CD4-positive, alpha-beta memory T cell (primary cell): ENCODE measurements at regions not wholly inside any gene's neighbourhood (a gene's known extent, or its start where the extent isn't known, plus 50 kb on each side); places are given as distances from the start of the nearest gene placed in this dataset.

Experiments
- CTCF ChIA-PET: fragments of 350-600 bp; sonication (Branson Sonifier 250); formaldehyde crosslinking; loops from one replicate; lab custom pipeline; 2021; ENCODE audit warnings: inconsistent platforms; ENCODE audit not compliant: partially characterized antibody; lab: Charles Lee
- POLR2A ChIA-PET: fragments of 350-600 bp; sonication (Branson Sonifier 250); formaldehyde crosslinking; loops from one replicate; lab custom pipeline; 2021; ENCODE audit not compliant: partially characterized antibody; lab: Charles Lee
- DNase-seq, 5 donors: peaks; one replicate each; pipeline versions ENCODE4 v3.0.0 to v3.0.0-alpha.2; 2020 to 2022; ENCODE audit warnings: mixed read lengths in 1 of 5
- H3K27ac ChIP-seq: one replicate; pipeline ENCODE4 v1.7.0; 2013; ENCODE audit warnings: low read depth, low read length
- H3K27me3 ChIP-seq: 2 replicates; pipeline ENCODE4 v1.7.0; 2013; ENCODE audit warnings: mild to moderate bottlenecking, low read length, moderate library complexity; ENCODE audit not compliant: insufficient read depth
- H3K36me3 ChIP-seq: 2 replicates; pipeline ENCODE4 v1.7.0; 2013; ENCODE audit warnings: mild to moderate bottlenecking, low read length, moderate library complexity; ENCODE audit not compliant: insufficient read depth
- H3K4me1 ChIP-seq: 2 replicates; pipeline ENCODE4 v1.7.0; 2013; ENCODE audit warnings: mild to moderate bottlenecking, low read length, moderate library complexity; ENCODE audit not compliant: insufficient read depth
- H3K4me3 ChIP-seq, 2 donors: one replicate each; pipeline ENCODE4 v1.7.0; 2013; ENCODE audit warnings: low read length in 2 of 2, mild to moderate bottlenecking in 1 of 2
- H3K9me3 ChIP-seq, 2 donors: one replicate each; pipeline ENCODE4 v1.7.0; 2013; ENCODE audit warnings: low read length in 2 of 2, control low read depth in 1 of 2; ENCODE audit not compliant: control insufficient read depth in 1 of 2
- H3K27ac Mint-ChIP-seq, 7 donors: one replicate each; pipeline ENCODE4 v1.8.0; 2020 to 2021; ENCODE audit warnings: mixed read lengths in 7 of 7, mild to moderate bottlenecking in 6 of 7, inconsistent platforms in 3 of 7, moderate library complexity in 3 of 7
- H3K27me3 Mint-ChIP-seq, 2 donors: one replicate each; pipeline ENCODE4 v1.8.0; 2020 to 2021; ENCODE audit warnings: mixed read lengths in 2 of 2
- H3K36me3 Mint-ChIP-seq, 2 donors: one replicate each; pipeline ENCODE4 v1.8.0; 2020 to 2021; ENCODE audit warnings: mixed read lengths in 2 of 2, inconsistent platforms in 1 of 2, mild to moderate bottlenecking in 1 of 2
- H3K4me1 Mint-ChIP-seq, 4 donors: one replicate each; pipeline ENCODE4 v1.8.0; 2020 to 2021; ENCODE audit warnings: mixed read lengths in 4 of 4, mild to moderate bottlenecking in 1 of 4
- H3K4me3 Mint-ChIP-seq, 8 donors: one replicate each; pipeline ENCODE4 v1.8.0; 2020 to 2021; ENCODE audit warnings: mixed read lengths in 8 of 8, mild to moderate bottlenecking in 7 of 8, moderate library complexity in 6 of 8, inconsistent platforms in 3 of 8
- H3K9me3 Mint-ChIP-seq, 8 donors: one replicate each; pipeline ENCODE4 v1.8.0; 2020 to 2021; ENCODE audit warnings: mixed read lengths in 8 of 8, mild to moderate bottlenecking in 5 of 8, inconsistent platforms in 3 of 8, moderate library complexity in 1 of 8
- intact Hi-C: fragments of 100-400 bp; cut with micrococcal nuclease; formaldehyde crosslinking; loops from one replicate; pipeline ENCODE4 v1.15.1; 2023

DNA sequence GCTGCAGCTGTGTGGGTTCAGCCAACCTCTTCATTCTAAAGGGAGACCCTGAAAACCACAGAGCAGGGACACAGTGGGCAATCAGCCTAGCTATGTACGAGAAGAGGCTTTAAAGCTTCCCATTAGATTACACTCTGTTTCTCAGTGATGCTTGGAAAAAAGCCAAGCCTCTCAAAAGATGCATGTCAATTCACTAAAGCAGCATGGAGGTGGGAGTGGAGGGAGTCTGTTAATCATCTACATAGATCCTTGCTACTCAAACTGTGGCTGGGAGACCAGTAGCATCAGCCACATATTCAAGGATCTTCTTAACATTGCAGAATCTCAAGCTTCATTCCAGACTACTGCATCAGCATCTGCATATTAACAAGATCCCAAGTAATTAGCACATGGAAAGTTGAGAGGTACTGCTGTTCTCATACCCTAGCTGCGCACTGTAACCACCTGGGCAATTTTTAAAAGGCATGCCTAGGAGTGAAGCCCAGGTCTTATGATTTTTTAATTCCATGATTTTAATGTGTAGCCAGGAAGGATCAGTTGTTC, 305.9 kb downstream of the PMP22 start:
- peaks cover 3 to 4% of the 10 kb centered on the region in 2 donors for H3K27me3 Mint-ChIP-seq
- Histone ChIP-seq H3K4me3 (no peak overlapping the region), H3K27ac (no peak overlapping the region), H3K27me3 (no peaks in the 10 kb centered on the region), H3K36me3 (no peaks in the 10 kb centered on the region), H3K9me3 (no peaks in the 10 kb centered on the region), H3K4me1 (no peaks in the 10 kb centered on the region)
- H3K4me1 Mint-ChIP-seq, result no peaks in the 10 kb centered on the region
- ChIA-PET POLR2A (no interaction called here), CTCF (no interaction called here)
- H3K27ac Mint-ChIP-seq, result no peak overlapping the region
- H3K4me3 Mint-ChIP-seq, result no peak overlapping the region
- no peak for DNase-seq
- intact Hi-C loops, result no loop called here
- peaks cover 0 to 4% (median 0%) of the 10 kb centered on the region in 8 donors for H3K9me3 Mint-ChIP-seq
- no peaks in the 10 kb centered on the region for H3K36me3 Mint-ChIP-seq

DNA sequence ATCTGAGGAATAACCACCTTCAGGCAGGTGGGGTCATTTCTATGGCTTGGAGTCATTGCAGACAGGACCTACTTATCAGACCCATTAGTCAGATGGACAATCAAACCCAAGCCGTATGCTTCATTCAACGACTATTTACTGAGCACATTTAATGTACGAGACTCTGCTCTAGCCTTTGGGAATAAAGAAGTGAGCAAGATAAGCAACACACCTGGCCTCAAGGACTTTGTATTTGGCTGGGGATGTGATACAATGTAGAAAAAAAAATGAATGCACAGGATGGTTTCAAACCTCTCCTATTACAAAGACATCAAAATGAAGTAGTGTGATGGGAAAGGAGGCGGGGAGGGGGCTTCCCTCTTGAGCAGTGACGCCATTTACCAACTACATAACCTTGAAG, 311.7 kb downstream of the PMP22 start:
- Histone ChIP-seq H3K27me3 (no peaks in the 10 kb centered on the region), H3K36me3 (no peaks in the 10 kb centered on the region), H3K27ac (no peak overlapping the region), H3K4me3 (no peak overlapping the region), H3K4me1 (no peaks in the 10 kb centered on the region), H3K9me3 (no peaks in the 10 kb centered on the region)
- intact Hi-C loops, result no loop called here
- Mint-ChIP-seq H3K36me3 (no peaks in the 10 kb centered on the region), H3K9me3 (peaks cover 0 to 4% (median 0%) of the 10 kb centered on the region in 8 donors), H3K4me3 (no peak overlapping the region), H3K27ac (no peak overlapping the region), H3K4me1 (no peaks in the 10 kb centered on the region), H3K27me3 (peaks cover 2 to 11% of the 10 kb centered on the region in 2 donors)
- CTCF ChIA-PET, result no interaction called here
- DNase-seq, result no peak
- POLR2A ChIA-PET, result no interaction called here

DNA sequence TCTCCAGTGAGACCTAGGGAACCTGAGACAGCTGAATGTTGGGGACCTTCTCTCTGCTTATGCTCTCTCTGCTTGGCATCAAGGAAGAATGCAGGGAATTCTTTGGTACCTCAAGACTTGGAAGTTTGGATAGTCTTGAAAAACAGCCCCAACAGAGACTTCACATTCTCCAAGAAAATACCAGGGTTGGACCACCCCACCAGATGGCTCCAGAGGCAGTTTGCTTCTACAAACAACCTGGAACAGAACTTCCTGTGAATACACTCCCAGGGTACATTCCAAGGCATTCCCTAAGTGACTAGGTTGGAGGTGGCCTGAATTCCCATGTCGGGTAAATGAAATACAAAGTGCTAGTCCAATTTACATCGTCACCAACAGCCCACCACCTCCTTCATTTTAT, 314.4 kb downstream of the PMP22 start:
- no peak for DNase-seq
- ChIA-PET POLR2A (no interaction called here), CTCF (no interaction called here)
- Mint-ChIP-seq H3K4me3 (no peak overlapping the region), H3K4me1 (no peaks in the 10 kb centered on the region), H3K36me3 (no peaks in the 10 kb centered on the region), H3K9me3 (peaks cover 0 to 3% (median 0%) of the 10 kb centered on the region in 8 donors), H3K27ac (no peak overlapping the region), H3K27me3 (peaks cover 4 to 9% of the 10 kb centered on the region in 2 donors)
- Histone ChIP-seq H3K27me3 (no peaks in the 10 kb centered on the region), H3K27ac (no peak overlapping the region), H3K4me3 (no peak overlapping the region), H3K4me1 (no peaks in the 10 kb centered on the region), H3K9me3 (no peaks in the 10 kb centered on the region), H3K36me3 (no peaks in the 10 kb centered on the region)
- intact Hi-C loops, result no loop called here

DNA sequence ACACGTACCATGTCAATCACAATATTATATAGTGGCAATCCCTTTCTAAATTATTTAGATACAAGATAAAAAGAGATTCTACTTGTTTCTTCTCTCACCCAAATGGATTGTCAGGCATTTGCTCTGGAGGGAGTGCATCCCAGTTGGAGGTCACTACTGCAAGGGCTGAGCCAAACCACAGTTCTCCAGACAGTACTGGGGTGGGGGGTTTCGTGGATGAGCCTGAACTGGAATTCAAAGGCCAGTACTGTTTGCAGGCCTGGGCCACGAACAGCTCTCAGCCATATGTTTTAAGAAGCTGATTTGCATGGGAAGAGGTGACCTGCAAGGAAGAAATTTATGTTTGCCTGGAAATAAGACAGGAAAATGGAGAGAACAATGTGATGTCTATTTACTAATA, 314.9 kb downstream of the PMP22 start:
- H3K4me1 ChIP-seq, result no peaks in the 10 kb centered on the region
- Mint-ChIP-seq H3K4me3 (no peak overlapping the region), H3K36me3 (no peaks in the 10 kb centered on the region), H3K27ac (no peak overlapping the region), H3K27me3 (peaks cover 1 to 9% of the 10 kb centered on the region in 2 donors), H3K4me1 (no peaks in the 10 kb centered on the region), H3K9me3 (peaks cover 0 to 7% (median 0%) of the 10 kb centered on the region in 8 donors)
- ChIA-PET POLR2A (no interaction called here), CTCF (no interaction called here)
- H3K4me3 ChIP-seq, result no peak overlapping the region
- DNase-seq, result no peak
- H3K9me3 ChIP-seq, result no peaks in the 10 kb centered on the region
- no peak overlapping the region for H3K27ac ChIP-seq
- no peaks in the 10 kb centered on the region for H3K27me3 ChIP-seq
- intact Hi-C loops, result no loop called here
- no peaks in the 10 kb centered on the region for H3K36me3 ChIP-seq

DNA sequence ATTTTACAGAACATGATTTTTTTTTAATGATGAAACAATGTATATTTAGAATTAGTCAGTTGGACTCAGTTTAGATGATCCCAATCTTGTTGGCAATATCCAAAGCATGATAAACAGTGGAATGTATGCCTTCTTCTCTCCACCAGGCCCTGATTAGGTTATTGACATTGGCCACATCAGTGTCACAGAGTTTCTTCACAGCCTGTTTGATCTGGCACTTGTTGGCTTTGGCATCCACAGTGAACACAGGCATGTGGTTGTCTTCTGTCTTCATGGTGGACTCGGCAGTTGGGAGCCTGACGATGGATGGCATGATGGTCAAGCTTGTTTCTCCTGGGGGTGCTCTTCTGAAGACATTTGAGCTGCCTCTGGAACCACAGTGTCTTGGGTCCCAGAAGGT, 317.5 kb downstream of the PMP22 start:
- CTCF ChIA-PET, result interaction anchor here (1.0 to 1.7 kb wide), 2 partner anchors 10 to 21 kb away, joined by 3 read pairs; no protein-coding TSS in a partner anchor
- H3K4me1 Mint-ChIP-seq, result no peaks in the 10 kb centered on the region

DNA sequence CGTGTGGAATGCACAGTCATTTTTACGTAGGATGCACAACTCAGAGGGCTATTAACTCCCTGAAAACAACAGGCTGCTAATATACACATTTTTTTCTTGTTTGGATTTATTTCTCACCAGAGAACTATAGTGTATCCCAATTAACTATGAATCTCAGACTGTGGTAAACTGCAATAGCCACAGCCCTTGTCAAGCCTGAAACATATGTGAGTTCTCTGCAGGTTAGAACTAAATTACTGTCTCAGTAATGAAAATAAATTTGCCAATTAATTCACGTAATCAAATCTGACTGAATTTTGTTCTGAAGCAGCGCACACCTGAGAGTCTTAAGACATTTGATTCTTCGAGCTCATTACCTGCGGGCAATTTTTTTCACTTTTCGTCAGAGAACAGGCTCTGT, 318.6 kb downstream of the PMP22 start:
- no peaks in the 10 kb centered on the region for H3K4me1 ChIP-seq
- H3K27me3 ChIP-seq, result no peaks in the 10 kb centered on the region
- ChIA-PET CTCF (no interaction called here), POLR2A (no interaction called here)
- no peak overlapping the region for H3K4me3 Mint-ChIP-seq
- H3K4me1 Mint-ChIP-seq, result no peaks in the 10 kb centered on the region
- peaks cover 0 to 7% (median 0%) of the 10 kb centered on the region in 8 donors for H3K9me3 Mint-ChIP-seq
- intact Hi-C loops, result no loop called here
- H3K27me3 Mint-ChIP-seq, result peaks cover 9 to 13% of the 10 kb centered on the region in 2 donors
- H3K4me3 ChIP-seq, result no peak overlapping the region
- H3K36me3 ChIP-seq, result no peaks in the 10 kb centered on the region
- no peaks in the 10 kb centered on the region for H3K36me3 Mint-ChIP-seq
- no peak for DNase-seq
- no peaks in the 10 kb centered on the region for H3K9me3 ChIP-seq
- H3K27ac ChIP-seq, result no peak overlapping the region
- no peak overlapping the region for H3K27ac Mint-ChIP-seq

More for the DNA sequence above, 317.5 kb downstream of the PMP22 start:
- Histone ChIP-seq H3K36me3 (no peaks in the 10 kb centered on the region), H3K9me3 (no peaks in the 10 kb centered on the region), H3K27ac (no peak overlapping the region), H3K4me3 (no peak overlapping the region), H3K27me3 (no peaks in the 10 kb centered on the region), H3K4me1 (no peaks in the 10 kb centered on the region)
- H3K27me3 Mint-ChIP-seq, result peaks cover 6 to 15% of the 10 kb centered on the region in 2 donors
- H3K4me3 Mint-ChIP-seq, result no peak overlapping the region
- no peak overlapping the region for H3K27ac Mint-ChIP-seq
- peaks cover 0 to 7% (median 0%) of the 10 kb centered on the region in 8 donors for H3K9me3 Mint-ChIP-seq
- intact Hi-C loops, result no loop called here
- no peaks in the 10 kb centered on the region for H3K36me3 Mint-ChIP-seq
- POLR2A ChIA-PET, result no interaction called here
- no peak for DNase-seq

DNA sequence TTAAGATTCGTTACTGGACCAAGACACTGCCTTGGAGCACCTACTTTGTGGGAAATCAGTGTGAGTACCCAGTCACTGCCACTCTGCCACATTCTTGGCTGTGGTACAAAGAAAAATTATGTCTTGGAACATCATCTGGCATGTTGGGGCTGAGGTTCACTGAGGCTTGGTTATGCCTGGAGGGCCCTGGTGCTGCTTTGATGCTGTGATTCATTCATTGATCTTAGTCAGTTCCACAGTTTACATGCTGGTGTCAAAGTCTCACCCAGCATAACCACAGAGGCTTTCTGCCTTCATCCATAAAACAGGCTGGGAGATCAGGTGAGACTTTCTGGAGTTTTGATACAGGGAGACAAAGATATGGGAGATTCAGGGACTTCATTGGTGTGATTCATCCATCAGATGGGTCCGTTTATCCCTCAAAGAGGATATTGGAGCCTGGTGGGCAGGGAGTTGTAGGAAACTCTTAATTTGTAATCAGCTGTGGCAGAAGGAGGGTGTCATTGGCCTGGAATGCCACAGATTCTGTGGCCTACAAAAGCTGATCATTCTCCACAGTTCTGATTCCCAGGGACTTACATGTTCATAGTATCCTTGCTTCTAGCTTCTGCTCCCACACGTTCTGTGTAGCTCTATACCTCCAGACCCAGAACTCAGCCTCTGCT, 322.5 kb downstream of the PMP22 start:
- Mint-ChIP-seq H3K4me3 (no peak overlapping the region), H3K27me3 (peaks cover 8 to 12% of the 10 kb centered on the region in 2 donors), H3K9me3 (peaks cover 0 to 7% (median 0%) of the 10 kb centered on the region in 8 donors), H3K4me1 (no peaks in the 10 kb centered on the region), H3K27ac (no peak overlapping the region), H3K36me3 (no peaks in the 10 kb centered on the region)
- Histone ChIP-seq H3K36me3 (no peaks in the 10 kb centered on the region), H3K27ac (no peak overlapping the region), H3K9me3 (no peaks in the 10 kb centered on the region), H3K4me3 (no peak overlapping the region), H3K4me1 (no peaks in the 10 kb centered on the region), H3K27me3 (no peaks in the 10 kb centered on the region)
- DNase-seq, result no peak
- intact Hi-C loops, result no loop called here
- ChIA-PET CTCF (no interaction called here), POLR2A (no interaction called here)
